ENCODE measurements at regions not wholly inside any gene's neighbourhood (a gene's known extent, or its start where the extent isn't known, plus 50 kb on each side); places are given as distances from the start of the nearest gene placed in this dataset.

DNA sequence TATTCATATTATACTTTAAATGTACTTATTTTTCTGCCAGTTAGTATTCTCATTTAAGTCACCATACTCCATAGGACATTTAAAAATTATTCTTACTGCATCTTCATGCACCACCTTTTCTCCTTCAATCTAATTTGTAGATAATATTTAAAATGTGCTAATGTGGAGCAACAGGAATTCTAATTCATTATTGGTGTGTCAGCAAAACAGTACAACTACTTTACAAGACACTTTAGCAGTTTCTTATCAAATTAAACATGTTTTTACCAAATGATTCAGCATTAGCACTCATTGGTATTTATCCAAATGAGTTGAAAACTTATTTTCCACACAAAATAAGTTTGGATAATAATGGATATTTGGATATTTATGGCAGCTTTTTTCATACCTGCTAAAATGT lies 1041.8 kb upstream of the ADGRB3 start:
- Histone ChIP-seq H2AFZ (ENCODE audit: low read depth, low read length) (no peak overlapping the region), H3K36me3 (replicated peaks; ENCODE audit: low read depth, low read length) (no peaks in the 10 kb centered on the region), H3K4me2 (ENCODE audit: low read length) (no peak overlapping the region), H4K20me1 (ENCODE audit: insufficient read depth, low read length) (no peaks in the 10 kb centered on the region), H3K4me3 (ENCODE audit: low read length) (no peak overlapping the region), H3K9me3 (ENCODE audit: insufficient read depth, low read length) (no peaks in the 10 kb centered on the region), H3K4me1 (ENCODE audit: low read length) (no peaks in the 10 kb centered on the region), H3K79me2 (ENCODE audit: low read length) (no peaks in the 10 kb centered on the region), H3K27me3 (ENCODE audit: low read depth, low read length) (no peaks in the 10 kb centered on the region), H3K9ac (ENCODE audit: low read length) (no peak overlapping the region), H3K27ac (ENCODE audit: low read length) (no peak overlapping the region)
- no peak for TF ChIP-seq EZH2phosphoT487 (IDR thresholded peaks at IDR 0.05; ENCODE audit: low read depth)
- TF ChIP-seq, protein P1, sequence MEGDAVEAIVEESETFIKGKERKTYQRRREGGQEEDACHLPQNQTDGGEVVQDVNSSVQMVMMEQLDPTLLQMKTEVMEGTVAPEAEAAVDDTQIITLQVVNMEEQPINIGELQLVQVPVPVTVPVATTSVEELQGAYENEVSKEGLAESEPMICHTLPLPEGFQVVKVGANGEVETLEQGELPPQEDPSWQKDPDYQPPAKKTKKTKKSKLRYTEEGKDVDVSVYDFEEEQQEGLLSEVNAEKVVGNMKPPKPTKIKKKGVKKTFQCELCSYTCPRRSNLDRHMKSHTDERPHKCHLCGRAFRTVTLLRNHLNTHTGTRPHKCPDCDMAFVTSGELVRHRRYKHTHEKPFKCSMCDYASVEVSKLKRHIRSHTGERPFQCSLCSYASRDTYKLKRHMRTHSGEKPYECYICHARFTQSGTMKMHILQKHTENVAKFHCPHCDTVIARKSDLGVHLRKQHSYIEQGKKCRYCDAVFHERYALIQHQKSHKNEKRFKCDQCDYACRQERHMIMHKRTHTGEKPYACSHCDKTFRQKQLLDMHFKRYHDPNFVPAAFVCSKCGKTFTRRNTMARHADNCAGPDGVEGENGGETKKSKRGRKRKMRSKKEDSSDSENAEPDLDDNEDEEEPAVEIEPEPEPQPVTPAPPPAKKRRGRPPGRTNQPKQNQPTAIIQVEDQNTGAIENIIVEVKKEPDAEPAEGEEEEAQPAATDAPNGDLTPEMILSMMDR (IDR thresholded peaks at IDR 0.05; ENCODE audit: low read depth, low read length): no peak

DNA sequence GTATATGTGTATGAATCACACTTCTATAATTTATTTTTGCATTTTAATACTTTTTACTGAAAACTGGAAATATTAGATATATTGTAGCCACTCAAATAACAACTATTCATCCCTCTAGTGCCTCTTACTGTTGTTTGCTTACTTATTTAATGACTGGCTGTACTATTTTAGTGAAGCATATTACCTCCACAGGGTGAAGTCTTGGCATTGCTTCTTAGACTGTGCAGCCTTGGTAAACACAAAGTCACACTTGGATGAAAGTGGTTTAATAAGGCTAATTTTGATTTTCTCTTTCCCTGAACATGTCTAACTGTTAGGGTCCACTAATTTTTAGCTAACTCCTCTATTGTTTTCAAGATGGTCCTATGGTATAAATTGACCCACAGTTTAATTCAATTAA lies 1043.2 kb upstream of the ADGRB3 start:
- Histone ChIP-seq H3K4me1 (ENCODE audit: low read length) (no peaks in the 10 kb centered on the region), H3K36me3 (replicated peaks; ENCODE audit: low read depth, low read length) (no peaks in the 10 kb centered on the region), H3K9me3 (ENCODE audit: insufficient read depth, low read length) (no peaks in the 10 kb centered on the region), H3K27me3 (ENCODE audit: low read depth, low read length) (no peaks in the 10 kb centered on the region), H3K27ac (ENCODE audit: low read length) (no peak overlapping the region), H3K4me2 (ENCODE audit: low read length) (no peak overlapping the region), H3K4me3 (ENCODE audit: low read length) (no peak overlapping the region), H3K79me2 (ENCODE audit: low read length) (no peaks in the 10 kb centered on the region), H4K20me1 (ENCODE audit: insufficient read depth, low read length) (no peaks in the 10 kb centered on the region), H3K9ac (ENCODE audit: low read length) (no peak overlapping the region), H2AFZ (ENCODE audit: low read depth, low read length) (no peak overlapping the region)
- TF ChIP-seq, protein P1 (IDR thresholded peaks at IDR 0.05; ENCODE audit: low read depth, low read length): no peak
- no peak for TF ChIP-seq EZH2phosphoT487 (IDR thresholded peaks at IDR 0.05; ENCODE audit: low read depth)

DNA sequence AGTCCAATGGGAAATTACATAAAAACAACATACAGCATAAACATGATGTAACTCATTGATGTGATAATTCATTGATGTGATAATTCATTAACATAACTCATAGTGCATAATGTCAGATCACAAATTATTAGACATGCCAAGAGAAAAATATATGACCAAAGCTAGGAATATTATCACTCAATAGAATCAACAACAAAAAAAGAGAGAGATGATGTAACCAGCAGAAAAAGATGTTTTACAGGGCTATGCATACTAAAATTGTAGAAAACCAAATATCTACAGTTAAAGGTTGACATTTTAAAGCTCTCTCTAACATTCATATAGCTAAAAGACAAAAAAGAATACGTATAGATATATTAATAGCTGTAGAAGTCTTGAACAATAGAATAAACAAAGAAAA lies 1067.2 kb upstream of the ADGRB3 start:
- H3K4me2 ChIP-seq (ENCODE audit: low read length): no peak overlapping the region
- H2AFZ ChIP-seq (ENCODE audit: low read depth, low read length): no peak overlapping the region
- H3K27ac ChIP-seq (ENCODE audit: low read length): no peak overlapping the region
- H3K27me3 ChIP-seq (ENCODE audit: low read depth, low read length): no peaks in the 10 kb centered on the region
- no peak overlapping the region for H3K4me3 ChIP-seq (ENCODE audit: low read length)
- H3K9me3 ChIP-seq (ENCODE audit: insufficient read depth, low read length): no peaks in the 10 kb centered on the region
- H3K36me3 ChIP-seq (replicated peaks; ENCODE audit: low read depth, low read length): no peaks in the 10 kb centered on the region
- TF ChIP-seq, protein P1 (IDR thresholded peaks at IDR 0.05; ENCODE audit: low read depth, low read length): no peak
- no peak for TF ChIP-seq EZH2phosphoT487 (IDR thresholded peaks at IDR 0.05; ENCODE audit: low read depth)
- no peaks in the 10 kb centered on the region for H4K20me1 ChIP-seq (ENCODE audit: insufficient read depth, low read length)
- H3K4me1 ChIP-seq (ENCODE audit: low read length): no peaks in the 10 kb centered on the region
- H3K9ac ChIP-seq (ENCODE audit: low read length): no peak overlapping the region
- no peaks in the 10 kb centered on the region for H3K79me2 ChIP-seq (ENCODE audit: low read length)

DNA sequence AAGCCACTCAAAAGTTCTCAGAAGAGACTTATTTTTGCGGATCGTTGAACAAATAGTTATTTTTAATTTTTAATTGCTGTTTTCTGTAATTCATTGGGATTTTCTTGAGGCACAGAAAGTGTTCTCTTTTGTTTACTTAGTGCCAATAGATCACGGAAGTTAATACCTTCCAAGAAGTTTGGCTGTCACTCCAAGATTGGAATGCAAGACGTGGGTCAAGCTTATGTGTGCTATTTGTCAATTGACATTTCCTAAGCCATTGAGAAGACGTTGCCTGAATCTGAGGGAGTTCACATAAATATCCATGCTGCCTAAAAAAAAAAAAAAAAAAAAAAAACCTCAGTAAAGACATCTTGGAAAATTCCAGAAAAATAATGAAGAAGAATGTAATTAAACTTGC lies 1071.4 kb upstream of the ADGRB3 start:
- H3K4me1 ChIP-seq (ENCODE audit: low read length): no peaks in the 10 kb centered on the region
- H3K27me3 ChIP-seq (ENCODE audit: low read depth, low read length): no peaks in the 10 kb centered on the region
- H3K79me2 ChIP-seq (ENCODE audit: low read length): no peaks in the 10 kb centered on the region
- no peak overlapping the region for H3K4me3 ChIP-seq (ENCODE audit: low read length)
- no peaks in the 10 kb centered on the region for H3K9me3 ChIP-seq (ENCODE audit: insufficient read depth, low read length)
- H4K20me1 ChIP-seq (ENCODE audit: insufficient read depth, low read length): no peaks in the 10 kb centered on the region
- H3K4me2 ChIP-seq (ENCODE audit: low read length): no peak overlapping the region
- no peak overlapping the region for H2AFZ ChIP-seq (ENCODE audit: low read depth, low read length)
- no peak overlapping the region for H3K27ac ChIP-seq (ENCODE audit: low read length)
- no peak overlapping the region for H3K9ac ChIP-seq (ENCODE audit: low read length)
- TF ChIP-seq, protein P1 (IDR thresholded peaks at IDR 0.05; ENCODE audit: low read depth, low read length): no peak
- TF ChIP-seq EZH2phosphoT487 (IDR thresholded peaks at IDR 0.05; ENCODE audit: low read depth): no peak
- no peaks in the 10 kb centered on the region for H3K36me3 ChIP-seq (replicated peaks; ENCODE audit: low read depth, low read length)
